GM19043 (cell line): ENCODE measurements at regions not wholly inside any gene's neighbourhood (a gene's known extent, or its start where the extent isn't known, plus 50 kb on each side); places are given as distances from the start of the nearest gene placed in this dataset.
"Not testable (repeated sequence)": the region's sequence is repeated elsewhere in the genome, so short reads cannot be mapped to it uniquely, and the experiment has no call there.

Experiments
- ATAC-seq: cut with Tn5 transposase; IDR thresholded peaks from one replicate; pipeline ENCODE4 v1.9.1; 2021; ENCODE audit warnings: low read depth; ENCODE audit not compliant: unreplicated experiment

GRCh38 chr3:125790312-125790711, 178.7 kb upstream of the ROPN1B start:
- not testable (repeated sequence) for ATAC-seq

DNA sequence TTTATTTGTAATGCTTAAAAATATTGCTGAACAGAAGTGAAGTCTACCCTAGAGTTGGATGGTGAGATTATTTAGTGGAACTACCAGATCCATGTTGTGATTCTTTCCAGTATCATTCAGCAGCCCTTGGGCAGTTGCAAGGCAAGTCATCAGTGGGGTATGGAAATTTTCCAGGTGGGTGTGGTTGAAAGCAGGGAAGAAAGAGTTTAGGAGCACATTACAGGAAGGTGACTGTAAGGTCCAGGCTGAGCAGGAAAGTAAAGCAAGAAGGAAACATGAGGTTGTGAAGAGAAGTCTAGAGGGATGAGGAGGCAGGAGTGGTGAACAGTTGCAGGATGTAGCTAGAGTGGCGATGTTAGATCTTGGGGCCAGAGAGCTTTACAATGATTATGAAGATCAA, 178.0 kb upstream of the ROPN1B start:
- not testable (repeated sequence) for ATAC-seq

- not testable (repeated sequence) for ATAC-seq
Measured at GRCh38 chr3:125810010-125810409, 159.0 kb upstream of the ROPN1B start.

- not testable (repeated sequence) for ATAC-seq
Measured at GRCh38 chr3:125822175-125822574, 146.8 kb upstream of the ROPN1B start.

GRCh38 chr3:125831005-125831750, 137.8 kb upstream of the ROPN1B start:
- ATAC-seq: not testable (repeated sequence)

- ATAC-seq: not testable (repeated sequence)
Measured at GRCh38 chr3:125835562-125835961, 133.4 kb upstream of the ROPN1B start.

DNA sequence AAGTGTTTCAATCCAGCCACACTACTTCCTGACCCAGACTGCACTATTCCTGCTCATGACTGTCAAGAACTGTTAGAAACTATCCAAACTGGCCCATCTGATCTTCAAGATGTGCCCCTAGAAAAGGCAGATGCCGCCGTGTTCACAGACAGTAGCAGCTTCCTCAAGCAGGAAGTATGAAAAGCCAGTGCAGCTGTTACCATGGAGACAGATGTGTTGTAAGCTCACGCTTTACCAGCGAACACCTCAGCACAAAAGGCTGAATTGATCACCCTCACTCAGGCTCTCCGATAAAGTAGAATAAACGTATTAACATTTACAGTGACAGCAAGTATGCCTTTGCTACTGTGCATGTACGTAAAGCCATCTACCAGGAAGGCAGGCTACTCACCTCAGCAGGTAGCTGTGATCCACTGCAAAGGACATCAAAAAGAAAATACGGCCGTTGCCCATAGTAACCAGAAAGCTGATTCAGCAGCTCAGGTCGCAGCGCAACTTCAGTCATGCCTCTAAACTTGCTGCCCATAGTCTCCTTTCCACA, 132.9 kb upstream of the ROPN1B start:
- ATAC-seq: not testable (repeated sequence)

- ATAC-seq: not testable (repeated sequence)
Measured at GRCh38 chr3:125836786-125837185, 132.2 kb upstream of the ROPN1B start.

GRCh38 chr3:125838857-125839256, 130.1 kb upstream of the ROPN1B start:
- not testable (repeated sequence) for ATAC-seq

DNA sequence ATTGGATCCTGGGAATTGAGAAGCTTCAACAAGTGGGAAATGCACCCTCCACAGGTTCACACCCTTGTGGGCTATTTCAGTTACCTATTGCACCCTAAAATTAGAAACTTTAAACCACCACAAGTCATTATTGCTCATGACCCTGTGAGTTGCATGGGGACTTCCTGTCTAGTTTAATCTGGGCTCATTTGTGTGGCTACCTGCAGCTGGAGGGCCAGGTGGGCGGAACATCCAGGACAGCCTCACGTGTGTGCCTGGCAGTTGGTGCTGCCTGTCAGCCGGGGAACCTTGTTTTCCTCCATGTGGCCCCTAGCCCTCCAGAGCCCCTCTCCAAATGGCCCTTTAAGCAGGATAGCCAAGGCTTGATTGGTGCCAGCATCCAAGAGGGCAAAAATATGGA, 128.5 kb upstream of the ROPN1B start:
- not testable (repeated sequence) for ATAC-seq

DNA sequence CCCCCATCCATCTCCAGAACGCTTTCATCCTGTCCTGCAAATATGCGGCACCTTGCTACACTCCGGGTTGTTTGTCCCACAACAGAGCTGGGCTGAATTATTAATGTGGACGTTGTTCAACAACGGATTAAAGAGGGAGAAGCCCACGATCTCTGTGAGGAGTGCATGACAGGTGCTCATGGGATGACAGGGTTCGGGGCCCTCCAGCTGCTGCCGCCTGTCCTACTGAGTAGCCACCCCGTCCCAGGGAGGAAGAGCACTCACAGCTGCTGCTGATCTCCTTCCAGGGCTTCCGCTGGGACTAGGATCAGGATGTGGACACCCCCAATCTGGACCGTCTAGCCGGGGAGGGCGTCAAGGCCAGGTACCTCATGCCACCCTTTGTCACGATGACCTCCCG, 121.0 kb upstream of the ROPN1B start:
- not testable (repeated sequence) for ATAC-seq

DNA sequence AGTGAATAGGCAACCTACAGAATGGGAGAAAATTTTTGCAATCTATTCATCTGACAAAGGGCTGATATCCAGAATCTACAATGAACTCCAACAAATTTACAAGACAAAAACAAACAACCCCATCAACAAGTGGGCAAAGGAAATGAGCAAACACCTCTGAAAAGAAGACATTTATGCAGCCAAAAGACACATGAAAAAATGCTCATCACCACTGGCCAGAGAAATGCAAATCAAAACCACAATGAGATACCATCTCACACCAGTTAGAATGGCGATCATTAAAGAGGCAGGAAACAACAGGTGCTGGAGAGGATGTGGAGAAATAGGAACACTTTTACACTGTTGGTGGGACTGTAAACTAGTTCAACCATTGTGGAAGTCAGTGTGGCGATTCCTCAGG, 114.0 kb upstream of the ROPN1B start:
- not testable (repeated sequence) for ATAC-seq

DNA sequence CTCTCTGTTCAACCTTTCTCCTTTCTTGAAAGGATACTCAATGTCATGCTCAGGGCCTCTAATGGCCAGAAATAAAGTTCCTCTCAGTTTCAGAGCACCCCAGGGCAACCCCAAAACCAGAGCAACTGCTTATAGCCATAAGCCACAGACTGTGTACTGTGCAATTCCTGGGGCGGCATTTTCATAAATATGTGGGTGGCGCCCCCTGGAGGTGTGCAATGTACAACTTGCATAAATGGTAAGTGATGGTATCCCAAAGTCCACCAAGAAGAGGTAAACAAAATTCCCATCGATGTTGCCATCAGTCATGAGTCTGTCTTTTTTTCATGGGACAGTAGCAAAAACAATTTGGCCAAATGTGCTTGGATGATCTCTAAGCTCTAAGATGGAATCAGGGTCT, 108.4 kb upstream of the ROPN1B start:
- ATAC-seq: not testable (repeated sequence)

- ATAC-seq: not testable (repeated sequence)
Measured at GRCh38 chr3:125862841-125863254, 106.1 kb upstream of the ROPN1B start.

DNA sequence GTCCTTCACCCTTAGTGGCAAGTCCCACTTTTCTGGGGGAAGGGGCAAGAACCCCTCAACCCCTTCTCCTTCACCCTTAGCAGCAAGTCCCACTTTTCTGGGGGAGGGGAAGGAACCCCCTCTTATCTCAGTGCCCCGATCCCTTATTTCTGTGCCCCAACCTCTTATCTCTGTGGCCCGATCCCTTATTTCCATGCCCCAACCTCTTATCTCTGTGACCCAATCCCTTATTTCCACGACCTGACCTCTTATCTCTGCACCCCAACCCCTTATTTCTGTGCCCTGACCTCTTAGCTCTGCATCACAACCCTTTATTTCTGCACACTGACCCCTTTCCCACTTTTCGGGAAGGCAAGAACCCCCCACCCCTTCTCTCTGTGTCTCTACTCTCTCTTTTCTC, 104.4 kb upstream of the ROPN1B start:
- not testable (repeated sequence) for ATAC-seq

DNA sequence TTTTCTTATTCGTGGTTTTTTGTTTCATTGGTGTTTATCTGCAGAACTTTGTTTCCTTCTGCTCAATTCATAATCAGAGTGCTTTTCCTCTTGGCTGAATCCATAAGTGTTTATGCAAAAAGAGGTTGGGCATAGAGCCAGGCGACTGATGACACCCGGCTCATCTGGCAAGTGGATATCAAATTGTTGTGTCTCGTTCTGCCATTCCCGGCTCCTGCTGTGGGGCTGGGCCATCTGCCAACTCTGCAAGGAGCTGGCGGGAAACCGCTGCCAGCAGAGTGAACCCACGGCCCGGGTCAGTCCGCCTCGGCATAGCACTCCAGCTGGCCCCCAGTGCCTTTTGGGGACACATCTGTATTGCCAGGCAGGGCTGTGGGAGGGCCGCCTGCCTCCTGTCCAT, 83.0 kb upstream of the ROPN1B start:
- ATAC-seq: not testable (repeated sequence)

DNA sequence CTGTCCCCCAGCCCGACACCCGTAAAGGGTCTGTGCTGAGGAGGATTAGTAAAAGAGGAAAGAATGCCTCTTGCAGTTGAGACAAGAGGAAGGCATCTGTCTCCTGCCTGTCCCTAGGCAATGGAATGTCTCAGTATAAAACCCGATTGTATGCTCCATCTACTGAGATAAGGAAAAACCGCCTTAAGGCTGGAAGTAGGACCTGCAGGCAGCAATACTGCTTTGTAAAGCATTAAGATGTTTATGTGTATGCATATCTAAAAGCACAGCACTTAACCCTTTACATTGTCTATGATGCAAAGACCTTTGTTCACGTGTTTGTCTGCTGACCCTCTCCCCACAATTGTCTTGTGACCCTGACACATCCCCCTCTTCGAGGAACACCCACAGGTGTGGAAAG, 69.8 kb upstream of the ROPN1B start:
- not testable (repeated sequence) for ATAC-seq

DNA sequence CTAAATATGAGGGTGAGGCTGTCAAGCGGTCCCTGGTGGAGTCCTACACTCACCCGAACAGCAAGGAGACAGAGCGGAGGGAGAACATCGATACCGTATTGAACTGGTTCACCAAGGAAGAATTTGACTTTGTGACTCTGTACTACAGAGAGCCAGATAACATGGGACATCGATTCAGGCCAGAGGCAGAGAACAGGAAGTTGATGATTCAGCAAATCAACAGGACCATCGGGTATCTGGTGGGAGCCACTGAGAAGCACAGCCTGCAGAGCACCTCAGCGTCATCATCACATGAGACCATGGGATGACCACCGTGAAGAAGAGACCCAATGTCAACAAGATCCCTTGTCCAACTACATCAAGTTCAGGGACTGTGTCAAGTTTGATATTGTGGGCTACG, 67.5 kb upstream of the ROPN1B start:
- ATAC-seq: not testable (repeated sequence)

DNA sequence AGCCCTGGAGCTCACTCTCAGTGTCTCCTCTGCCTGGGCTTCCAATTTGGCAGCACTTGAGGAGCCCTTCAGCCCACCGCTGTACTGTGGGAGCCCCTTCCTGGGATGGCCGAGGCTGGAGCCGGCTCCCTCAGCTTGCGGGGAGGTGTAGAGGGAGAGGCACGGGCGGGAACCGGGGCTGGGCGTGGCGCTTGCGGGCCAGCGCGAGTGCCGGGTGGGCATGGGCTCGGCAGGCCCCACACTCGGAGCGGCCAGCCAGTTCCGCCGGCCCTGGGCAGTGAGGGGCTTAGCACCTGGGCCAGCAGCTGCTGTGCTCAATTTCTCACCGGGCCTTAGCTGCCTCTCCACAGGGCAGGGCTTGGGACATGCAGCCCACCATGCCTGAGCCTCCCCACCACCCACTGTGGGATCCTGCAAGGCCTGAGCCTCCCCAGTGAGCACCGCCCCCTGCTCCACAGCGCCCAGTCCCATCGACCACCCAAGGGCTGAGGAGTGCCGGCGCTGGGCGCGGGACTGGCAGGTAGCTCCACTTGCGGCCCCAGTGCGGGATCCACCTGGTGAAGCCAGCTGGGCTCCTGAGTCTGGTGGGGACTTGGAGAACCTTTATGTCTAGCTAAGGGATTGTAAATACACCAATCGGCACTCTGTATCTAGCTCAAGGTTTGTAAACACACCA, 65.1 kb upstream of the ROPN1B start:
- not testable (repeated sequence) for ATAC-seq

GRCh38 chr3:125907279-125907678, 61.7 kb upstream of the ROPN1B start:
- ATAC-seq: not testable (repeated sequence)

DNA sequence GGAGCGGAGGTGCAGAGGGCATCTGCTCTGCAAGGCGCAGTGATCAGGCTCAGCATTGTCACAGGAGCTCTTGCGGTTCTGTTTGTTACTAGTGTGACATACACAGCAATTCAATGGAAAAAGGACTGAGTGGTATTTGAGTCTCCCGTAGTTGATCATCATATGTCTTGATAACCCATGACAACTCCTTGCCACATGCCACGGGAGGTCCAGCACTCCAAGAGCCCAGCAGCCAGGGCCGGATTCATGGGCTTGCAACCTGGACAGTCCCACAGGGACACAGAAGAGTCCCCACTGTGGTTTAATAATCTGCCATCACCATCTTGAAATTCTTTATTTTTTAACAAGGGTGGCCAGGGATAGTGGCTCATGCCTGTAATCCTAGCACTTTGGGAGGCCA, 58.1 kb upstream of the ROPN1B start:
- ATAC-seq: not testable (repeated sequence)
